B cell (primary cell): ENCODE measurements at regions not wholly inside any gene's neighbourhood (a gene's known extent, or its start where the extent isn't known, plus 50 kb on each side); places are given as distances from the start of the nearest gene placed in this dataset.

Experiments
- EZH2 ChIP-seq: IDR thresholded peaks from 2 replicates; pipeline ENCODE4 v1.6.1; 2012; ENCODE audit warnings: borderline replicate concordance, low read depth, mild to moderate bottlenecking, moderate library complexity, low read length; ENCODE audit not compliant: insufficient read depth, poor library complexity, severe bottlenecking
- TF ChIP-seq, protein P1 (sequence below): fragments of 200-600 bp; IDR thresholded peaks from one replicate; pipeline ENCODE4 v1.8.0; 2022; ENCODE audit warnings: antibody characterized with exemption, mild to moderate bottlenecking

DNA sequence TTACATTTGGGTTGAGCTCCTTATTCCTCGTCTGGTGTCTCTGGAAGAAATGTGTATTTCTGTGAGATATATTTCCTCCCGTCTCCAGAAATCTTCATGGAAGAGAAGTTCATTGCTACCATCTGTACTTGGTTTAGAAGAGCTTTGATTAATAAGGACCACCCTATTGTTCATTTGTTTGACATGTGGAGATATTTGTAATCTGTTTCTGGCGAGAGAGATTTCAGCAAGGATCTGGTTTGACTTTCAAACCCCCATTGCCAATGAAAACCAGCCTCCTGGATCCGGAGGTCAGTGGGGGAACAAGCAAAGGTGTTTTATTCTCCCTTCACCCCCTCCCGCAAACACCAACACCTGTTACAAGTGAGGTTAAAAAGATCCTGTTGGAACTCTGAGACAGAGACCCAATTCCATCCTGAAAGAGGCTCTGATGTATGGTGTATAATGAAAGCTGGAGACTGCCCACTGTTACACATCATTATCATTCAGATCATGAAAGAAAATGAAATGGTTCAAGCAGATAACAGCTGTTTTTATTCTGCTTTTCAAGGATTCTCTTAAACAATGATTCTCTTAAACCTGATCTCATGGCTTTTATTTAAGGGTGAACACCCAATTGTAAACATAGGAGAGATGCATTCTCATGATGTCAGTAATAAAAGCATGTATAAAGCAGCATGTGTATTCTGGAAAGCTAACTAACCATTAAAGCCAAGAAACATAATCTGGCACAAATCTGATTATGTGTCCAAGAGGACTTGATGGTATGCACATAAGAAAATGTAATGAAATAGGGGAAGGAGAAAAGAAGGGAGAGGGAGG lies 393.5 kb upstream of the ADGRL2 start:
- TF ChIP-seq, protein P1, sequence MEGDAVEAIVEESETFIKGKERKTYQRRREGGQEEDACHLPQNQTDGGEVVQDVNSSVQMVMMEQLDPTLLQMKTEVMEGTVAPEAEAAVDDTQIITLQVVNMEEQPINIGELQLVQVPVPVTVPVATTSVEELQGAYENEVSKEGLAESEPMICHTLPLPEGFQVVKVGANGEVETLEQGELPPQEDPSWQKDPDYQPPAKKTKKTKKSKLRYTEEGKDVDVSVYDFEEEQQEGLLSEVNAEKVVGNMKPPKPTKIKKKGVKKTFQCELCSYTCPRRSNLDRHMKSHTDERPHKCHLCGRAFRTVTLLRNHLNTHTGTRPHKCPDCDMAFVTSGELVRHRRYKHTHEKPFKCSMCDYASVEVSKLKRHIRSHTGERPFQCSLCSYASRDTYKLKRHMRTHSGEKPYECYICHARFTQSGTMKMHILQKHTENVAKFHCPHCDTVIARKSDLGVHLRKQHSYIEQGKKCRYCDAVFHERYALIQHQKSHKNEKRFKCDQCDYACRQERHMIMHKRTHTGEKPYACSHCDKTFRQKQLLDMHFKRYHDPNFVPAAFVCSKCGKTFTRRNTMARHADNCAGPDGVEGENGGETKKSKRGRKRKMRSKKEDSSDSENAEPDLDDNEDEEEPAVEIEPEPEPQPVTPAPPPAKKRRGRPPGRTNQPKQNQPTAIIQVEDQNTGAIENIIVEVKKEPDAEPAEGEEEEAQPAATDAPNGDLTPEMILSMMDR = no peak
- no peak for TF ChIP-seq EZH2
